KMS-11 (cell line): ENCODE measurements at regions not wholly inside any gene's neighbourhood (a gene's known extent, or its start where the extent isn't known, plus 50 kb on each side); places are given as distances from the start of the nearest gene placed in this dataset.
"Not testable (repeated sequence)": the region's sequence is repeated elsewhere in the genome, so short reads cannot be mapped to it uniquely, and the experiment has no call there.

Source experiments
- H2AFZ ChIP-seq: fragments of 200-600 bp; sonication (generic); 2 replicates; pipeline ENCODE4 v1.6.1; 2016; ENCODE audit warnings: antibody characterized with exemption, mixed run types, low read depth
- H3K27ac ChIP-seq: fragments of 200-600 bp; sonication (generic); 2 replicates; pipeline ENCODE4 v1.6.1; 2016; ENCODE audit warnings: mild to moderate bottlenecking, mixed run types
- H3K27me3 ChIP-seq: fragments of 200-600 bp; sonication (generic); 2 replicates; pipeline ENCODE4 v1.6.1; 2017; ENCODE audit warnings: mild to moderate bottlenecking, low read depth, mixed run types, moderate library complexity; ENCODE audit not compliant: insufficient read depth
- H3K36me3 ChIP-seq: fragments of 200-600 bp; sonication (generic); 2 replicates; pipeline ENCODE4 v1.6.1; 2017; ENCODE audit warnings: mild to moderate bottlenecking, mixed run types; ENCODE audit not compliant: insufficient read depth
- H3K4me1 ChIP-seq: fragments of 200-600 bp; sonication (generic); 2 replicates; pipeline ENCODE4 v1.6.1; 2016; ENCODE audit warnings: mild to moderate bottlenecking, low read depth, mixed run types; ENCODE audit not compliant: poor library complexity, severe bottlenecking
- H3K4me2 ChIP-seq: fragments of 200-600 bp; sonication (generic); 2 replicates; pipeline ENCODE4 v1.7.0; 2016; ENCODE audit warnings: mild to moderate bottlenecking, mixed run types
- H3K4me3 ChIP-seq: fragments of 200-600 bp; sonication (generic); IDR thresholded peaks from 2 replicates; pipeline ENCODE4 v1.6.1; 2017; ENCODE audit warnings: low read depth, low read length, mixed read lengths; ENCODE audit not compliant: insufficient read depth
- H3K79me2 ChIP-seq: fragments of 200-600 bp; sonication (generic); 2 replicates; pipeline ENCODE4 v1.6.1; 2016; ENCODE audit warnings: low read depth, mixed run types; ENCODE audit not compliant: insufficient read depth
- H3K9ac ChIP-seq: fragments of 200-600 bp; sonication (generic); 2 replicates; pipeline ENCODE4 v1.6.1; 2016; ENCODE audit warnings: mild to moderate bottlenecking, mixed run types
- H4K20me1 ChIP-seq: fragments of 200-600 bp; sonication (generic); 2 replicates; pipeline ENCODE4 v1.6.1; 2016; ENCODE audit warnings: mild to moderate bottlenecking, mixed run types; ENCODE audit not compliant: insufficient read depth
- CTCF ChIP-seq: fragments of 200-600 bp; sonication (generic); conservative IDR thresholded peaks from 2 replicates; pipeline ENCODE4 v1.6.1; 2017; ENCODE audit warnings: low read depth, mild to moderate bottlenecking, antibody characterized with exemption, low read length, moderate library complexity, mixed read lengths

- Histone ChIP-seq H3K27ac (no peak overlapping the region), H2AFZ (no peak overlapping the region), H3K79me2 (no peaks in the 10 kb centered on the region), H3K4me1 (no peaks in the 10 kb centered on the region), H3K27me3 (no peaks in the 10 kb centered on the region), H3K4me3 (no peak overlapping the region), H3K4me2 (no peak overlapping the region), H4K20me1 (no peaks in the 10 kb centered on the region), H3K9ac (no peak overlapping the region), H3K36me3 (no peaks in the 10 kb centered on the region)
- TF ChIP-seq CTCF, result no peak
These were observed 119.0 kb upstream of the ITGA6 start for GRCh38 chr2:172308253-172308935.

- no peak overlapping the region for H2AFZ ChIP-seq
- H3K79me2 ChIP-seq, result no peaks in the 10 kb centered on the region
- H3K4me3 ChIP-seq, result no peak overlapping the region
- H3K4me2 ChIP-seq, result no peak overlapping the region
- H3K36me3 ChIP-seq, result no peaks in the 10 kb centered on the region
- H3K4me1 ChIP-seq, result no peaks in the 10 kb centered on the region
- H3K9ac ChIP-seq, result no peak overlapping the region
- no peaks in the 10 kb centered on the region for H3K27me3 ChIP-seq
- no peak overlapping the region for H3K27ac ChIP-seq
- no peaks in the 10 kb centered on the region for H4K20me1 ChIP-seq
- no peak for TF ChIP-seq CTCF
These were observed 115.5 kb upstream of the ITGA6 start for GRCh38 chr2:172311921-172312345.

GRCh38 chr2:172313715-172314341, 113.6 kb upstream of the ITGA6 start:
- TF ChIP-seq CTCF, result no peak
- Histone ChIP-seq H3K4me1 (no peaks in the 10 kb centered on the region), H3K79me2 (no peaks in the 10 kb centered on the region), H2AFZ (no peak overlapping the region), H3K36me3 (no peaks in the 10 kb centered on the region), H3K4me3 (no peak overlapping the region), H3K4me2 (no peak overlapping the region), H3K9ac (no peak overlapping the region), H3K27ac (no peak overlapping the region), H3K27me3 (no peaks in the 10 kb centered on the region), H4K20me1 (no peaks in the 10 kb centered on the region)

- not testable (repeated sequence) for H3K4me3 ChIP-seq, H3K4me1 ChIP-seq, H3K27me3 ChIP-seq, H4K20me1 ChIP-seq, H3K79me2 ChIP-seq, H3K36me3 ChIP-seq, H3K9ac ChIP-seq, H3K27ac ChIP-seq, H3K4me2 ChIP-seq, H2AFZ ChIP-seq
These were observed 112.3 kb upstream of the ITGA6 start for GRCh38 chr2:172315070-172315469.

- Histone ChIP-seq H2AFZ (no peak overlapping the region), H3K79me2 (no peaks in the 10 kb centered on the region), H3K9ac (no peak overlapping the region), H3K4me2 (no peak overlapping the region), H3K4me3 (no peak overlapping the region), H3K27me3 (no peaks in the 10 kb centered on the region), H3K4me1 (no peaks in the 10 kb centered on the region), H3K36me3 (no peaks in the 10 kb centered on the region), H4K20me1 (no peaks in the 10 kb centered on the region), H3K27ac (no peak overlapping the region)
- TF ChIP-seq CTCF, result no peak
These were observed 105.3 kb upstream of the ITGA6 start for GRCh38 chr2:172322049-172322448.
